Caki2 (cell line): ENCODE measurements at regions not wholly inside any gene's neighbourhood (a gene's known extent, or its start where the extent isn't known, plus 50 kb on each side); places are given as distances from the start of the nearest gene placed in this dataset.

ENCODE experiments used
- DNase-seq: peaks from one replicate; pipeline ENCODE4 v3.0.0-alpha.2; 2015; ENCODE audit warnings: low read depth
- in situ Hi-C: cut with HindIII; loops from 2 replicates; pipeline ENCODE4 v1.10.0; 2016; ENCODE audit warnings: low sequenced_read_pairs, low pct_unique_long_range_greater_than_20kb, mixed read lengths

DNA sequence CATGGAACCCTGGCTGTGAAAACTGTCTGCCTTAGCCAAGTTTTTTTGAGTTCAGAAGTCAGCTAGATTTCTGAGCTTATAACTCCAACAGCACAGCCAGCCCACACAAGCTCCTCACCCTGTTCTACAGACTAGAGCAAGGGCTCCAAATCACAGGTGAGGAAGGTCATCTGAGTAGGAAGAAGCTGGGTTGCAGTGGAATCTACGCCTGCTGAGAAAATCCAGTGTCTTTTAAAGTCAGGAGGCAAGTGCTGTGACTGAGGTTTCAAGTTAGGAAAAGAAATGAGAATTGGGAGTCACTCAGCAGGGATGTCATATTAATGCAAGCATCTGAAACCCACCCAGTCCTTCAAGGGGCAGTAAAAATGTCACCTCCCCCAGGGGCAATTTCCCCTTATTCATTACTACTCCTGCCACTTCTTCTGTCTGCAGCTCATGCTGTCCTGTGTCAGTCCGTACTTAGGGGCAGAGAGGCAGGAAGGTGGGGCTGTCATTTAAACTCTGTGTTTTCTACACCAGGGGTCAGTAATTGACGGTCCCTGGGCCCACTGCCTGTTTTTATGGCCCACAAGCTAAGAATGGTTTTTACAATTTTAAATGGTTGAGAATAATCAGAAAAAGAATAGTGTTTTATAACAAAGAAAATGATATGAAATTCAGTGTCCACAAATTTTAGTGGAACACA, 551.1 kb downstream of the BCL11A start:
- DNase-seq: no peak
- in situ Hi-C loops: no loop called here

DNA sequence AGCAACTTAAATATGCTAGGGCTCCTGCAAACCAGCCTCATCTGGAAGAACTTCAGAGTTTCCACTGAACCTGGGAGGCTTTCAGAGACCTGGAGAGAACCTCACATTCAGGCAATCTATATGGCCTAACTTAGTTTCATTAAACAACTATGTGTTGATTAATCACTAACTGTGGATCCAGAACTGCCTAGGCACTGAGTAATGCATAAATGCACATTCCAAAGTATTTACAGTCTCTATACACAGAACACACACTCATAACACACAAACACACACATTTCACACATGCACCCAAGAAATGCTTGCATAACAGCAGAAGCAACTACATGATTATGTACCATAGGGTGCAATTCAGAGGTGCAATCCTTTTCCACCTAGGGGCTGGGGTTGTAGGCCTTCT, 552.8 kb downstream of the BCL11A start:
- no peak for DNase-seq
- in situ Hi-C loops: no loop called here

DNA sequence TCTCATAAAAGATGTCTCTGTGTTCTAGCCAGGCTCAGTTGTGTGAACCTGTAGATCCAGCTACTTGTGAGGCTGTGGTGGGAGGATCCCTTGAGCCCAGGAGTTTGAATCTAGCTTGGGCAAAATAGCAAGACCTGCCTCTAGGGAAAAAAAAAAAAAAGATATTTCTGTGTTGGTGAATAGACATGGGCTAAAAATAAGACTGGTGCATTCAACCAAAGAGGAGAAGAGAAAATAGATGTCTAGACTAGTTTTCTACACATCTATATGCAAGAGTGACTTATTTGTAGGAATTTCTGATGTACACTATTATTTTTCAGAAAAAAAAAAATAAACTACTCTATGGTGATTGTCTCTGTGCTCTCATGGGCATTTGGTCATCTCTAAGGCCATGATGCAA, 555.1 kb downstream of the BCL11A start:
- in situ Hi-C loops: no loop called here

DNA sequence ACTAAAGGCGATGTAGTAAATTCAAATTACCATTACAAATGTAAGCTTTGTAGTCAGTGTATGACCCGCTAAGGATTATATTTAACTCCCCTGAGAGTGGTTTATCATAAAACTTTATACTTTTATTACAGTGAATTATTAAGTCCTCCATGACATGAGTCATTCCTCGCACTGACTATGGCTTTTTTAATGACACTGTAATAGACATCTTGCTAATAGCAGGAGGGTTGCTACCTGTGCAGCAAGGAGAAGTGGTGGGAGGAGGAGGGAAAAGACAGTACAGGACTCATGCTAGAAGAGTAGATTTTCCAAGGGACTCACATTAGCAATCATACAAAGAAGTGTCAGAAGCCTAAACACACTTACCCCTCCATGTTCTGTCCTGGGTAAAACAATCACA, 556.1 kb downstream of the BCL11A start:
- DNase-seq: no peak
- in situ Hi-C loops: no loop called here

More for the DNA sequence above, 555.1 kb downstream of the BCL11A start:
- DNase-seq: no peak

DNA sequence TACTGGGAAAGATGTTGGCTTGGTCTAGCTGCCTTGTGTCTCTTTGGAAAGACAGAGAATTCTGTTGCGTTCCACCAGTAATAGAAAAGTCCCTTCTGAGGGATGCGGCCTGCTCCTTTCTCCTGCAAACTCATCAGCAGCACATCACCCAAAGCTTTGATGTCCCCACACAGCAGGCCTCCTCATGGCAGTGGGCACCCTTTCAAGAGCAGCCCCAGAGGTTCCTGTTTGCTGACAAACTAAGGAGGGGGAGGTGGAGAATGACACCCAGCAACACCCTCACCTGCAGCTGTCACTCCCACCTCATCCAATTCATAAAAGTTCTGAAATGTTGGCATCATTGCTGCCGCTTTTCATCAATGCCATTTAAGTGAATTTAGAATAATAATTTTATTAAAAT, 556.6 kb downstream of the BCL11A start:
- no peak for DNase-seq
- in situ Hi-C loops: no loop called here

DNA sequence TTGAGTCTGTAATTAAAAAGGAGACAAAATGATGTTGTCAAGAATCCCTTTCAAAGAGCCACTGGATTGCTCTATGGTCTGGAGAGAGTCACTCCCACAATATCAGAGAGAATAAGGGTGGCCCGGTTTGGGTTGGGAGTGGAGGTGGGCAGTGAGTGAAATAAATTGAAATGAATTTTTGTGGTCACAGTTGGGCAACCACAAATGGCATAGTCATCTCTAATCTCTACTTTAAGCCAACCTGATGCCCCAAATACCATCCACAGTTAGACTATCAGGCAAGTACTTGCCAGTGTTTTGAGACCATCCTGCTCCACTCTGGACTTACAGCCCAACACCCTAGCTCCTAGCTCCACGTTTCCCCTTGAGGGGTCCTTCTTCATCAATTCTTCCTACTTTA, 559.7 kb downstream of the BCL11A start:
- no peak for DNase-seq
- in situ Hi-C loops: no loop called here

DNA sequence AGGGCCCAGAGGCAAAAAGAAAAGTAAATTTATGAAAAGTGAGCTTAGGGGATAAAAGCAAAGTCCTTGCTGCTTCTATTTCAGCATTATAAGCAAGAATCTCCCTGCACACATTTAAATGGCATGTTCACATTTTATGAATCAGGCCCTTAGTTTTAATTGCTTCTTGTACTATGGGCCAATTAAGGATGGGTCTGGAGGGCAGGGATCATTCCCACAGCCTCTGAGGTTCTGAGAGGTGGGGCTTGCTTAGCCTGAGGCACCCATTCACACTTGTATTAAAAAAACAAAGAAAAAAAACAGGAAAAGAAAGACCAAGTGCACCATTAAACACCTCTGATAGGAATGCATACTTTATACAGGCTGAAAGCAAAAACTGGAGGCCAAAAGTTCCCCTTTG, 565.1 kb downstream of the BCL11A start:
- in situ Hi-C loops: no loop called here

DNA sequence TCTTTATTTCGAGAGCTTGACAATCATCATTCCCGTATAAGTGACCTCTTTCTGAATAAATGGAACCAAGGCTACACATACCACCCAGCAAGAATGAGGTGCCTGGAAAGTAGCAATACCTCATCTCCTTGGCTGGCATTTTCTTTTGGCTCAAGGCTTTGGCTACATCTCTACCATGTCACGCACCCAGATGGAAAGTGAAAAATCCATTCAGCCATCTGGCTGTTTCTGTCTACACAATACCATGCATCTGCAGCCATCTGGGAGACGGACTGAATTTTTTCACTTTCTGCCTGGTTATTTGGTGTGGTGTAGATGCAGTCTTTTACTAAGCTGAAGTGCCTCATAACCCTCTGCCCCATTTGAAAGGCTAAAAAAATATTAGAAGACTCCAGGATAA, 566.9 kb downstream of the BCL11A start:
- no peak for DNase-seq
- in situ Hi-C loops: no loop called here

More for the DNA sequence above, 565.1 kb downstream of the BCL11A start:
- no peak for DNase-seq

DNA sequence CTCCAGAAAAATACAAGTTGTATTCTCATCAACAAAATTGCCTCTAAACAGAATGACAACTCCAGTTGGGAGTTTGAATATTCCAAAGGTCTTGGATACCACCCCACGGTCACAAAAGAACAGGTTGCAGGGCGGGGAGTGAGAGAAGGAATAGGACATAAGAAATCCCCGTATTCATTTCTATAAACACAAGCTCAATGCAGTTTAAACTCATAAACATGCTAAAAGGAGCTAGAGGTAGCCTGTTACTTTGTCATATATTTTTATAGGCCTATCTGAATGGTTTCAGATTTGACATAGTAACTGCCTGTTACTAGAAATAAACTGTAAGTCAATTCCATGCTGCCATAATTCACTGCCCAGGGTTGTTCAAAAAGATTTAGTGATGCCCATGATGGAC, 567.5 kb downstream of the BCL11A start:
- in situ Hi-C loops: no loop called here

DNA sequence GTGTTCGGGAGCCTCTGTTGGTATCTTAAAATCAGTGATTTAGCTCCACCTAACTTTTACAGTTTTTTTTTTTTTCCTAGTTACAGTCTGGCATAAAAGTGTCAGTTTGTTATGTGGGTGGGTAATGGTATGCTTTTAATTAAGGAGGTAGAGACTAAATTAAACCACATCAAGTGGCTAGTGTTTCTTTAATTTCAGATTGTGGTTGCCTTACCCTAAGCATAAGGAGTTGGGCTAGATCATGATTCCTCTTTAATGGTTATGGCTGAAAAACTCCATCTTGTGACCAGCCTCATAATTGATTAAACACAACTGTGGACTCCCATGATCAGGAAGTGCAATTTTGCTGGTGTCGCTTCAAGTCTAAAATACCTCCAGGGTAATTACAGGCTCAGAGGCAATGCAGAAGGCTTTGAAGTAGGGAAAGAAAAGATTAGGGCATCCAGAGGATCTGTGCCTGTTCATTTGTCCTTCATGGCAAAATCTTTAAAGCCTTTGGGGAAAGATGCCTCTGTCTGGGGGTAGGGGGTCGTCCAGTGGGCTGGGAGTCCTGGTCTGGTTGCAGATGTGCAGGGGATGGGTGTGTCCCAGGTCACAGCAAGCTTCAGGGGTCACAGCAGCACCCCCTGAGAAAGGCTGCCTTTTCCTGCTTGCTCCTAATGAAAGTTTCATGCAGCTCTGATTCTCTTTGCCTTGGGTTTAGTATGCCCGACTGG, 579.2 kb downstream of the BCL11A start:
- in situ Hi-C loops: no loop called here
- DNase-seq: no peak

More for the DNA sequence above, 567.5 kb downstream of the BCL11A start:
- DNase-seq: no peak

DNA sequence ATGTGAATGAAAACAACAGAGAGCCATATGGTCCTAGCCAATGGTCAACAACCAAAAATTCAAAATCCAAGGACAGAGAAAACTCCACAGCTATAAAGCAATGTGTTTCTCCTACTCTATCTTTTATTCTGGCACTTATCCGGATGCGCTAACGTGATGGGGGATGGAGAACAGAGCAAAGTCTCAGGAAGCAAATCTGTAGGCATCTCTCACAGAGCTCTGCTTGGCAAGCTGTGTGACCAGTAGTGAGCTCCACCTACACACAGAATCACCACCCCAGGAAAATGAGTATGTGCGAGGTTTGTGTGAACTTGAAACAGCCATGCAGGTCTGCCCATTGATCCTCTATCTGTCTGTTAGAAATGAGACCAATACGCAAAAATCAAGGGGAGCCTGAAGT, 584.3 kb downstream of the BCL11A start:
- in situ Hi-C loops: no loop called here
- no peak for DNase-seq

DNA sequence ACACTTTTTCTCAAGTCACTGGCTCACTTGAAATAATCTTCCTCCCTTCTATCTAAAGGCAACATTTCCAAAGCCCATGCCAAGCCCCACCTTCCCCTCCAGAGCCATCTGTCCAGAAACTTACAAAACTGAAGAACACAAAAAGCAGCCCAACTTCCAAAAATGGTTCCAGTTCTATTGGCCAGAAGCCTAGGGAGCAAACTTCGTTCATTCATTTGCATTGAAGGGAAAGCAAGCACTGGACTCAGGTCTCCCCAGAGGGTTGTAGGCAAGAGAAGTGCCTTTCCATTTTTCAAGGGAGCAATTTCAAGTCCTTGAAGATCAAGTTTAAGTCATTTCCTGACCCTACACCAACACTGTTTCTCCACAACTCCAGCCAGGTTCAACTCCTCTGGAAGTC, 585.0 kb downstream of the BCL11A start:
- no peak for DNase-seq
- in situ Hi-C loops: no loop called here

DNA sequence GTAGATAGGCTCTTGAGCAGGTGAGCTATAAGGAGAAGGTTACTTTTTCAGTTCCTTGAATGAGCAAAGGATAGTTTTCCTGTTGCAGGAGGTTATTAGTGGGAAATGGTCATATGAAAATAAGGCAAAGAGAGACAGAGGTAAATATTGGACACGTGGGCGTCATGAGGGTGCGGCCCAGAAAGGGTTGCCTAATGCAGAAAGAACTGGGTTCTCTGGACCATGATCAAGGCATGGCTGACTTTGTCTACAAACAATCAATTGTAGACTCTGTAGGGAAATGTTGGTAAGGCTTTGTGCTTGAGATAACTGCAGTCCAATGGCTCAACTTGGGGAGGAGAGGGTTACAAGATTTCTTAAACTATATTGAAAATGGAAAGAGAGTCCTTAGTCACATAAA, 585.8 kb downstream of the BCL11A start:
- no peak for DNase-seq
- in situ Hi-C loops: no loop called here

DNA sequence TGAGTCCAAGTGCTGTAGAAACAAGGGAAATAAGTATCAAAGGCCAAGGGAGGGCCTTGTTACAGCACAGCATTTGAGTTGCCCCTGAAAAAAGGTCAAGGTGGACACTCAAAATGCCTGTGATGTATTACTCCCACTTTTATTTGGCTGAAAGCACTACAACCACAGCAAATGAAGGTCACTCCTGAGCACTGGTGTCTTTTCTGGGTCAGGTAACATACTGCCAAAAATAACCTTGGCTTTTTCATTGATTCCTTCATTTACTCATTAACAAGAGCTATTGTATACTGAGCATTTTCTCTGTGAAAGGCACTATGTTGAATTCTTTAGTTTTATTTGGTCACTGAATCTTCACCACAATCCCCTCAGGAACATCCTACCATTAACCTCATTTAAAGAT, 590.3 kb downstream of the BCL11A start:
- no peak for DNase-seq
- in situ Hi-C loops: no loop called here

DNA sequence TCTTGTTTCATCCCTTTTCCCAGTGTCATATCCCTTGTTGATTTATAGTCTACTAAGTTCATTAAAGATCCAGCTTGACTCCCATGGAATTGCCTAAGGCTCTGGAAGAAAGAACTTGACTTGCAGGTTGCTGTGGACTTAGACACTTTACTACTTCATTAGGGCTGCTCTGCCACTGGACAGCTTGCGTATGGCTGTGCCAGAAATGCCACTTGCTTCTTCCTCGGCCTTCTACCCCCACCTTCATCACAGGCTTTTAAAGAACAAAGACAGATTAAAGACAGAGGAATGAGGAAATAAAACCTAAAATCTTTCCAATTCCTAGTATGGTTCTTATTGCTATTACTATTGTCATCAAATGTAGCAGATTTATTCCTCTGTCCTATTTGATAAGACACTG, 591.7 kb downstream of the BCL11A start:
- DNase-seq: no peak
- in situ Hi-C loops: no loop called here

DNA sequence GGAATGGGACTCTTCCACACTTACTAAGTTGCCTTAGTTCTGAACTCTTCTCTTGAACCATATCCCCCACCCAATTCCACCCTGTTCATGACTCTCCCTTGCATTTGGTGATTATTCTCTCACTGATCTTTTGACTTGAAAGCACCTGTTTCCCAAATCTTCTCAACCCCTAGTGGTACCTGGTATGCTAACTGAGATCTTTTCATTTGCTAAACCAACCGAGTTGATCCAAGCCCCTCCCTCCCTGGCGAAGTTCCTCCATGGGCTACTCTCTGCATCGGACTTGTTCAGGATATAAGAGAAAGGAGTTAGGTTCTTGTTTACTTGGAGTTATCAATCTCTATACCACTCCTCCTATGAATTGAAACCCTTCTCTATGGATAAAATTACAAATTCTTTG, 593.5 kb downstream of the BCL11A start:
- DNase-seq: no peak
- in situ Hi-C loops: no loop called here

DNA sequence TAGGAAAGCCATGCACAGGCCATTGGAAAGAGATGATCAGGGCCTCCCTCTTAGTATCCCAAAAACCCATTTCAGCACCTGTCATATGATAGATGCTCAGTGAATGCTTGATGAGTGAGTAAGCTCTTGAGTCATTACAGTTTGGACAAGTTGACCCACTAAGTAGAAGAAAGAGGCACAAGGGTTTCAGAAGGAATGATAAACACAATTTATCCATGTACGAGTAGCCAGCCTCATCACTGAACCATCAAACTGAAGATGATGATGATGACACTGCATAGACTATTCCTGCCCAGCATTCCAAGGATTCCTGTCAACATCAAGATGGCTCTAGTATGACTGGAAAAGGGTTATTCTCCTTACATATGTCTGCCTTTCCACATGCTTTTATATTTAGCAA, 596.0 kb downstream of the BCL11A start:
- in situ Hi-C loops: no loop called here
- DNase-seq: no peak

DNA sequence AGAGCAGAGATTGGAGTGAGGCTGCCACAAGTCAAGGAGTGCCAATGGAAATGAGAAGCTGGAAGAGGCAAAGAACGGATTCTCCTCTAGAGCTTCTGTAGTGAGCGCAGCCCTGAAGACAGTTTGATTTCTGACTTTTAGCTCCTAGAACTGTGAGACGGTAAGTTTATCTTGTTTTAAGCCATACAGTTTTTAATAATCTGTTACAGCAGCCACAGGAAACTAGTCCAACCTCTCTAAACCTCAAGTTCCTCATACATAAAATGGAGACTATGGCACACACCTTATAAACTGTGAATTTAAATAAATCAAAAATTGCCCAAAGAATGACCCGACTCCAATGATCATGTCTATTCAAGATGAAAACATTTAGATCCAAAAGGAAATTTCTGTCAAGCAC, 596.5 kb downstream of the BCL11A start:
- in situ Hi-C loops: no loop called here
- no peak for DNase-seq

DNA sequence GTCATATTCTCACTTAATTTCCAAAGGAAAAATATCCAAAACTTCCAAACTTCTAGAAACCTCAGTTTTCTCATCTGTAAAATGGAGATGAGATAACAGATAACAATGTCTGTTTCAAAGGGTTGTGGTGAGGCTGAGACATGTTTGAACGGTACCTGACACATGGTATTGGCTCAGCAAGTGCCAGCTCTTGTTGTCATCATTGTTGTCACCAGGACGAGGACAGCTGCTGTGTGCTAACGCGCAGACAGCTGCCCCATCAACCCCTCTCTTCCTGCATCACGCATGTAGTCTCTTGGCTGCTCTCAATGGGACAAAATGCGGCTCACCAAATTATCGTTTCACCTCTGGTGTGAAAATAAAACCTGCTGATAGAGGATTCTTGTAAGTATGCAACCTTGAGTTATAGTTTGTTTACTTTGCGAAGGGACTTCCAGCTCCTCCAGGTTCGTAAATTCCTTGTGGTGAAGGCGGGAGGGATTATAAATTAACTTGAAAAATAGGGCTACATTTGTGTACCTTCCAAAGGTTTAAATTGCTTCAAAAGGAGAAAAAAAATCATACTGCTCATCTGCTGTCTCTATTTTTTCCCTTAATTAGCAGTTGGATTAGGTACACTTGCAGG, 605.4 kb downstream of the BCL11A start:
- in situ Hi-C loops: no loop called here

DNA sequence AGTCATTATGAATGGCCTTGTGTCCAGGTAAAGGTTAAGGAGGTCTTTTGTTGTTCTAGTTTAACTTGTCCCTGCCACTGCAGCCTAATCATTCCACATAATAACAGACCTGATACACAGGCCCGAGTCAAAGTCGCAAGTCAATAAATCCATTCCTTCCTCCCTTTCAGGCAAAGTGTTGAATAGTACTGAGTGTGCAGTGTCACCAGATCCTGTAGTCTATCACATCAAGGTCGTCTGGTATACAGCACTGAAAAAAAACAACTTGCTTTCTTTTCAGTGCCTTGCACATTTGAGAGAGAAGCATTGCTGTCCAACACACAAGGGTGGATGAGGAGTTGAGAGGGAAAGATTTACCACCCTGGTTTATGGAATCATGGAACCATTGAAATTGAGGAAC, 606.2 kb downstream of the BCL11A start:
- in situ Hi-C loops: no loop called here
- no peak for DNase-seq

More for the DNA sequence above, 605.4 kb downstream of the BCL11A start:
- DNase-seq: no peak
